ENCODE measurements at regions not wholly inside any gene's neighbourhood (a gene's known extent, or its start where the extent isn't known, plus 50 kb on each side); places are given as distances from the start of the nearest gene placed in this dataset.

GRCh38 chr6:80544976-80545722, 438.7 kb downstream of the BCKDHB start:
- Histone ChIP-seq H3K27ac (ENCODE audit: low read length) (no peak overlapping the region), H3K9me3 (ENCODE audit: control insufficient read depth in 2 of 2, low read length in 2 of 2) (no peaks in the 10 kb centered on the region), H3K27me3 (ENCODE audit: control insufficient read depth in 1 of 2, insufficient read depth in 2 of 2, low read length in 2 of 2) (no peaks in the 10 kb centered on the region), H3K4me3 (ENCODE audit: low read length in 2 of 2) (no peak overlapping the region), H3K9ac (ENCODE audit: low read length in 2 of 2) (no peak overlapping the region), H3K4me1 (ENCODE audit: control insufficient read depth, insufficient read depth, low read length) (no peaks in the 10 kb centered on the region), H3K36me3 (ENCODE audit: control insufficient read depth in 2 of 2, insufficient read depth in 2 of 2, low read length in 2 of 2) (no peaks in the 10 kb centered on the region)

- Histone ChIP-seq H3K27ac (ENCODE audit: low read length) (no peak overlapping the region), H3K4me1 (ENCODE audit: control insufficient read depth, insufficient read depth, low read length) (no peaks in the 10 kb centered on the region), H3K9ac (ENCODE audit: low read length in 2 of 2) (no peak overlapping the region), H3K4me3 (ENCODE audit: low read length in 2 of 2) (no peak overlapping the region), H3K27me3 (ENCODE audit: control insufficient read depth in 1 of 2, insufficient read depth in 2 of 2, low read length in 2 of 2) (no peaks in the 10 kb centered on the region), H3K9me3 (ENCODE audit: control insufficient read depth in 2 of 2, low read length in 2 of 2) (no peaks in the 10 kb centered on the region), H3K36me3 (ENCODE audit: control insufficient read depth in 2 of 2, insufficient read depth in 2 of 2, low read length in 2 of 2) (no peaks in the 10 kb centered on the region)
Observed at GRCh38 chr6:80544555-80544954, 438.1 kb downstream of the BCKDHB start.

- no peak overlapping the region for H3K9ac ChIP-seq (ENCODE audit: low read length in 2 of 2)
- H3K4me1 ChIP-seq (ENCODE audit: control insufficient read depth, insufficient read depth, low read length), result no peaks in the 10 kb centered on the region
- H3K27me3 ChIP-seq (ENCODE audit: control insufficient read depth in 1 of 2, insufficient read depth in 2 of 2, low read length in 2 of 2), result no peaks in the 10 kb centered on the region
- no peak overlapping the region for H3K4me3 ChIP-seq (ENCODE audit: low read length in 2 of 2)
- no peaks in the 10 kb centered on the region for H3K36me3 ChIP-seq (ENCODE audit: control insufficient read depth in 2 of 2, insufficient read depth in 2 of 2, low read length in 2 of 2)
- H3K9me3 ChIP-seq (ENCODE audit: control insufficient read depth in 2 of 2, low read length in 2 of 2), result no peaks in the 10 kb centered on the region
- no peak overlapping the region for H3K27ac ChIP-seq (ENCODE audit: low read length)
Observed at GRCh38 chr6:80543598-80544222, 437.2 kb downstream of the BCKDHB start.

- no peaks in the 10 kb centered on the region for H3K27me3 ChIP-seq (ENCODE audit: control insufficient read depth in 1 of 2, insufficient read depth in 2 of 2, low read length in 2 of 2)
- no peaks in the 10 kb centered on the region for H3K36me3 ChIP-seq (ENCODE audit: control insufficient read depth in 2 of 2, insufficient read depth in 2 of 2, low read length in 2 of 2)
- H3K4me1 ChIP-seq (ENCODE audit: control insufficient read depth, insufficient read depth, low read length), result no peaks in the 10 kb centered on the region
- H3K27ac ChIP-seq (ENCODE audit: low read length), result no peak overlapping the region
- no peak overlapping the region for H3K4me3 ChIP-seq (ENCODE audit: low read length in 2 of 2)
- no peak overlapping the region for H3K9ac ChIP-seq (ENCODE audit: low read length in 2 of 2)
- H3K9me3 ChIP-seq (ENCODE audit: control insufficient read depth in 2 of 2, low read length in 2 of 2), result no peaks in the 10 kb centered on the region
Observed at GRCh38 chr6:80543151-80543550, 436.7 kb downstream of the BCKDHB start.

- no peak overlapping the region for H3K9ac ChIP-seq (ENCODE audit: low read length in 2 of 2)
- no peaks in the 10 kb centered on the region for H3K9me3 ChIP-seq (ENCODE audit: control insufficient read depth in 2 of 2, low read length in 2 of 2)
- no peaks in the 10 kb centered on the region for H3K36me3 ChIP-seq (ENCODE audit: control insufficient read depth in 2 of 2, insufficient read depth in 2 of 2, low read length in 2 of 2)
Observed at GRCh38 chr6:80541886-80542285, 435.4 kb downstream of the BCKDHB start.

GRCh38 chr6:80541181-80541580, 434.7 kb downstream of the BCKDHB start:
- Histone ChIP-seq H3K4me1 (ENCODE audit: control insufficient read depth, insufficient read depth, low read length) (no peaks in the 10 kb centered on the region), H3K36me3 (ENCODE audit: control insufficient read depth in 2 of 2, insufficient read depth in 2 of 2, low read length in 2 of 2) (no peaks in the 10 kb centered on the region), H3K9me3 (ENCODE audit: control insufficient read depth in 2 of 2, low read length in 2 of 2) (peaks cover 0 to under 1% of the 10 kb centered on the region in 2 donors), H3K27ac (ENCODE audit: low read length) (no peak overlapping the region), H3K9ac (ENCODE audit: low read length in 2 of 2) (no peak overlapping the region), H3K27me3 (ENCODE audit: control insufficient read depth in 1 of 2, insufficient read depth in 2 of 2, low read length in 2 of 2) (no peaks in the 10 kb centered on the region), H3K4me3 (ENCODE audit: low read length in 2 of 2) (no peak overlapping the region)

More at GRCh38 chr6:80541886-80542285, 435.4 kb downstream of the BCKDHB start:
- Histone ChIP-seq H3K4me3 (ENCODE audit: low read length in 2 of 2) (no peak overlapping the region), H3K27ac (ENCODE audit: low read length) (no peak overlapping the region), H3K4me1 (ENCODE audit: control insufficient read depth, insufficient read depth, low read length) (no peaks in the 10 kb centered on the region), H3K27me3 (ENCODE audit: control insufficient read depth in 1 of 2, insufficient read depth in 2 of 2, low read length in 2 of 2) (no peaks in the 10 kb centered on the region)

GRCh38 chr6:80540700-80541099, 434.2 kb downstream of the BCKDHB start:
- H3K4me1 ChIP-seq (ENCODE audit: control insufficient read depth, insufficient read depth, low read length), result no peaks in the 10 kb centered on the region
- H3K9me3 ChIP-seq (ENCODE audit: control insufficient read depth in 2 of 2, low read length in 2 of 2), result peaks cover 0 to 4% of the 10 kb centered on the region in 2 donors
- H3K9ac ChIP-seq (ENCODE audit: low read length in 2 of 2), result no peak overlapping the region
- no peak overlapping the region for H3K4me3 ChIP-seq (ENCODE audit: low read length in 2 of 2)
- H3K36me3 ChIP-seq (ENCODE audit: control insufficient read depth in 2 of 2, insufficient read depth in 2 of 2, low read length in 2 of 2), result no peaks in the 10 kb centered on the region
- H3K27me3 ChIP-seq (ENCODE audit: control insufficient read depth in 1 of 2, insufficient read depth in 2 of 2, low read length in 2 of 2), result no peaks in the 10 kb centered on the region
- no peak overlapping the region for H3K27ac ChIP-seq (ENCODE audit: low read length)

- H3K9ac ChIP-seq (ENCODE audit: low read length in 2 of 2), result no peak overlapping the region
- no peak overlapping the region for H3K27ac ChIP-seq (ENCODE audit: low read length)
- H3K27me3 ChIP-seq (ENCODE audit: control insufficient read depth in 1 of 2, insufficient read depth in 2 of 2, low read length in 2 of 2), result no peaks in the 10 kb centered on the region
- no peaks in the 10 kb centered on the region for H3K36me3 ChIP-seq (ENCODE audit: control insufficient read depth in 2 of 2, insufficient read depth in 2 of 2, low read length in 2 of 2)
- no peak overlapping the region for H3K4me3 ChIP-seq (ENCODE audit: low read length in 2 of 2)
- no peaks in the 10 kb centered on the region for H3K4me1 ChIP-seq (ENCODE audit: control insufficient read depth, insufficient read depth, low read length)
- peaks cover 0 to 4% of the 10 kb centered on the region in 2 donors for H3K9me3 ChIP-seq (ENCODE audit: control insufficient read depth in 2 of 2, low read length in 2 of 2)
Observed at GRCh38 chr6:80537118-80537972, 430.9 kb downstream of the BCKDHB start.

GRCh38 chr6:80535914-80536565, 429.6 kb downstream of the BCKDHB start:
- no peak overlapping the region for H3K27ac ChIP-seq (ENCODE audit: low read length)
- H3K9me3 ChIP-seq (ENCODE audit: control insufficient read depth in 2 of 2, low read length in 2 of 2), result peaks cover 0 to 4% of the 10 kb centered on the region in 2 donors
- H3K9ac ChIP-seq (ENCODE audit: low read length in 2 of 2), result no peak overlapping the region
- H3K36me3 ChIP-seq (ENCODE audit: control insufficient read depth in 2 of 2, insufficient read depth in 2 of 2, low read length in 2 of 2), result no peaks in the 10 kb centered on the region
- H3K4me3 ChIP-seq (ENCODE audit: low read length in 2 of 2), result no peak overlapping the region
- no peaks in the 10 kb centered on the region for H3K27me3 ChIP-seq (ENCODE audit: control insufficient read depth in 1 of 2, insufficient read depth in 2 of 2, low read length in 2 of 2)
- no peaks in the 10 kb centered on the region for H3K4me1 ChIP-seq (ENCODE audit: control insufficient read depth, insufficient read depth, low read length)
